H9 (cell line): ENCODE measurements at regions not wholly inside any gene's neighbourhood (a gene's known extent, or its start where the extent isn't known, plus 50 kb on each side); places are given as distances from the start of the nearest gene placed in this dataset.

Source experiments
- DNase-seq: peaks from one replicate; pipeline ENCODE4 v3.0.0-alpha.2; 2017
- H2AFZ ChIP-seq: one replicate; pipeline ENCODE4 v1.6.1; 2013; ENCODE audit warnings: mild to moderate bottlenecking, low read length, control low read depth, moderate library complexity
- H2AK5ac ChIP-seq: 2 replicates; pipeline ENCODE4 v1.6.1; 2013; ENCODE audit warnings: low read length, control low read depth, mixed read lengths; ENCODE audit not compliant: insufficient read length
- H2BK120ac ChIP-seq: one replicate; pipeline ENCODE4 v1.6.1; 2013; ENCODE audit warnings: low read depth, mild to moderate bottlenecking, low read length, control low read depth, inconsistent platforms; ENCODE audit not compliant: poor library complexity, severe bottlenecking
- H2BK12ac ChIP-seq: 2 replicates; pipeline ENCODE4 v1.6.1; 2013; ENCODE audit warnings: low read length, control low read depth, mixed read lengths, low read depth; ENCODE audit not compliant: insufficient read length
- H2BK15ac ChIP-seq: 2 replicates; pipeline ENCODE4 v1.6.1; 2013; ENCODE audit warnings: low read depth, low read length, control low read depth
- H2BK20ac ChIP-seq: one replicate; pipeline ENCODE4 v1.6.1; 2013; ENCODE audit warnings: low read depth, mild to moderate bottlenecking, low read length, control low read depth, inconsistent platforms; ENCODE audit not compliant: poor library complexity, severe bottlenecking
- H2BK5ac ChIP-seq: 2 replicates; pipeline ENCODE4 v1.6.1; 2013; ENCODE audit warnings: low read length, control low read depth, mixed read lengths; ENCODE audit not compliant: insufficient read length
- H3K14ac ChIP-seq: 2 replicates; pipeline ENCODE4 v1.6.1; 2013; ENCODE audit warnings: low read length, control low read depth; ENCODE audit not compliant: insufficient read depth
- H3K18ac ChIP-seq: 2 replicates; pipeline ENCODE4 v1.6.1; 2013; ENCODE audit warnings: low read depth, mild to moderate bottlenecking, mixed read lengths, low read length, control low read depth; ENCODE audit not compliant: insufficient read length
- H3K23ac ChIP-seq: 2 replicates; pipeline ENCODE4 v1.6.1; 2013; ENCODE audit warnings: low read length, control low read depth, mixed read lengths, low read depth; ENCODE audit not compliant: insufficient read length
- H3K23me2 ChIP-seq: 2 replicates; pipeline ENCODE4 v1.6.1; 2013; ENCODE audit warnings: low read depth, mild to moderate bottlenecking, mixed read lengths, low read length, control low read depth; ENCODE audit not compliant: insufficient read length, poor library complexity, severe bottlenecking
- H3K27ac ChIP-seq: 2 replicates; pipeline ENCODE4 v1.5.1; 2013; ENCODE audit warnings: low read length, control low read depth, mixed read lengths, low read depth; ENCODE audit not compliant: insufficient read length
- H3K27me3 ChIP-seq: 2 replicates; pipeline ENCODE4 v1.6.1; 2013; ENCODE audit warnings: low read length, control low read depth, inconsistent platforms; ENCODE audit not compliant: insufficient read depth
- H3K4ac ChIP-seq: 2 replicates; pipeline ENCODE4 v1.6.1; 2013; ENCODE audit warnings: low read depth, mild to moderate bottlenecking, control low read depth, inconsistent platforms, low read length, moderate library complexity
- H3K4me1 ChIP-seq: 2 replicates; pipeline ENCODE4 v1.6.1; 2013; ENCODE audit warnings: low read length, control low read depth, inconsistent platforms; ENCODE audit not compliant: insufficient read depth
- H3K4me2 ChIP-seq: 2 replicates; pipeline ENCODE4 v1.6.1; 2013; ENCODE audit warnings: low read length, control low read depth, mixed read lengths; ENCODE audit not compliant: insufficient read length, insufficient read depth
- H3K56ac ChIP-seq: 2 replicates; pipeline ENCODE4 v1.6.1; 2013; ENCODE audit warnings: low read depth, mild to moderate bottlenecking, mixed read lengths, low read length, control low read depth; ENCODE audit not compliant: insufficient read length
- H3K79me1 ChIP-seq: 2 replicates; pipeline ENCODE4 v1.6.1; 2013; ENCODE audit warnings: low read depth, mild to moderate bottlenecking, moderate library complexity, low read length, control low read depth, inconsistent platforms; ENCODE audit not compliant: insufficient read depth, poor library complexity, severe bottlenecking
- H3K79me2 ChIP-seq: 2 replicates; pipeline ENCODE4 v1.6.1; 2013; ENCODE audit warnings: low read length, control low read depth, inconsistent platforms; ENCODE audit not compliant: insufficient read depth
- H3K9ac ChIP-seq: 2 replicates; pipeline ENCODE4 v1.6.1; 2013; ENCODE audit warnings: low read length, control low read depth, mixed read lengths; ENCODE audit not compliant: insufficient read length; ENCODE audit errors: extremely low read depth
- H3K9me3 ChIP-seq: one replicate; pipeline ENCODE4 v1.6.1; 2013; ENCODE audit warnings: low read depth, low read length, inconsistent platforms; ENCODE audit not compliant: control insufficient read depth
- H3T11ph ChIP-seq: one replicate; pipeline ENCODE4 v1.6.1; 2013; ENCODE audit warnings: mild to moderate bottlenecking, low read length, control low read depth, inconsistent platforms
- H4K20me1 ChIP-seq: one replicate; pipeline ENCODE4 v1.6.1; 2013; ENCODE audit not compliant: control insufficient read depth, insufficient read length, insufficient read depth
- H4K5ac ChIP-seq: 2 replicates; pipeline ENCODE4 v1.6.1; 2013; ENCODE audit warnings: low read depth, mild to moderate bottlenecking, mixed read lengths, low read length, control low read depth; ENCODE audit not compliant: insufficient read length
- H4K8ac ChIP-seq: replicated peaks from 2 replicates; pipeline ENCODE4 v1.6.1; 2013; ENCODE audit warnings: low read length, control low read depth, mixed read lengths, low read depth; ENCODE audit not compliant: insufficient read length
- H4K91ac ChIP-seq: 2 replicates; pipeline ENCODE4 v1.6.1; 2013; ENCODE audit warnings: low read depth, mild to moderate bottlenecking, moderate library complexity, mixed read lengths, low read length, control low read depth; ENCODE audit not compliant: insufficient read length
- H3K27ac Mint-ChIP-seq, 3 experiments: 2 replicates in 2 of 3; 3 replicates in 1 of 3; pipeline ENCODE4 v1.8.0; 2020 to 2021; ENCODE audit warnings: mixed read lengths in 3 of 3, mild to moderate bottlenecking in 1 of 3, moderate library complexity in 1 of 3
- H3K27me3 Mint-ChIP-seq: 2 replicates; pipeline ENCODE4 v1.8.0; 2021; ENCODE audit warnings: low read depth, mild to moderate bottlenecking, moderate library complexity, mixed read lengths
- H3K36me3 Mint-ChIP-seq, 3 experiments: 2 replicates in 2 of 3; 3 replicates in 1 of 3; pipeline ENCODE4 v1.8.0; 2020 to 2021; ENCODE audit warnings: low read depth in 3 of 3, mixed read lengths in 3 of 3; ENCODE audit not compliant: insufficient read depth in 1 of 3
- H3K4me1 Mint-ChIP-seq, 2 experiments: 2 replicates each; pipeline ENCODE4 v1.8.0; 2020; ENCODE audit warnings: mixed read lengths in 2 of 2
- H3K4me3 Mint-ChIP-seq, 2 experiments: 2 replicates in 1 of 2; 3 replicates in 1 of 2; pipeline ENCODE4 v1.8.0; 2020 to 2021; ENCODE audit warnings: mild to moderate bottlenecking in 2 of 2, mixed read lengths in 2 of 2, moderate library complexity in 1 of 2
- H3K9me3 Mint-ChIP-seq, 2 experiments: 2 replicates in 1 of 2; 3 replicates in 1 of 2; pipeline ENCODE4 v1.8.0; 2020; ENCODE audit warnings: mild to moderate bottlenecking in 2 of 2, mixed read lengths in 2 of 2, moderate library complexity in 1 of 2
- WGBS: extraction: QIAGEN DNeasy Blood & Tissue Kit; methylation state at CpG from one replicate; pipeline ENCODE4 v1.1.7; 2013; ENCODE audit warnings: missing lambda C conversion rate, low lambda C conversion rate, mixed read lengths; ENCODE audit not compliant: insufficient read length; ENCODE audit errors: extremely low coverage; 5-methylcytosine and 5-hydroxymethylcytosine counted together
- TF ChIP-seq, protein P1 (sequence below): fragments of 200-600 bp; sonication (generic); conservative IDR thresholded peaks from 3 replicates; pipeline ENCODE4 v1.8.0; 2021; ENCODE audit warnings: antibody characterized with exemption, mild to moderate bottlenecking

DNA sequence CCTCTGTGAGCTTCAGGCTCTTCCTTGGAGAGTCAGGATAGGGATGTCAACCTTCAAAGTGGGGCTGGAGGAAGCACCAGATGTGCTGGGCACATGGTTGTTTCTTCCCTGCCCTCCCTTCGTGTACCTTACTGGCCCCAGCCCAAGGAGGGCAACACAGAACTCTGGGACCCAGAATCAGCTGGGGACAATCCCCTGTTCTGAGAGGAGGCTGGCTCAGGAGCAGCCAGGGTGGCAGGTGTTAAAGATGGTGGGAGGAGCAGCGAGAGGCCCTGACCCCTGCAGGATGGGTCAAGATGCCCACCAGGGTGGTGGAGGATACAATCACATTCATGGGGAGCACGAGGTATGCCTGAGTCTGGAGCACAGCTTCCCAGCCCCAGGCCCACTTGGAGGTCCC is 300.4 kb downstream of the ABCC12 start:
- WGBS, result no CpG with 5 or more reads among the region's 3 CpGs
- H3K9me3 Mint-ChIP-seq, result peaks cover 0 to 6% of the 10 kb centered on the region in 2 experiments; a peak in 4 of 5 replicates

More for the DNA sequence above, 300.4 kb downstream of the ABCC12 start:
- no peak overlapping the region for H2AFZ ChIP-seq
- no peaks in the 10 kb centered on the region for H3K23me2 ChIP-seq
- H2AK5ac ChIP-seq, result no peak overlapping the region
- H3K79me1 ChIP-seq, result no peaks in the 10 kb centered on the region
- H3K4me2 ChIP-seq, result no peak overlapping the region
- no peak overlapping the region for H4K5ac ChIP-seq
- H2BK12ac ChIP-seq, result no peak overlapping the region
- H2BK15ac ChIP-seq, result no peak overlapping the region
- no peak overlapping the region for H3K14ac ChIP-seq
- no peaks in the 10 kb centered on the region for H3K27me3 ChIP-seq
- H4K8ac ChIP-seq, result no peak overlapping the region
- no peak overlapping the region for H3K27ac ChIP-seq
- no peak overlapping the region for H4K91ac ChIP-seq
- H2BK5ac ChIP-seq, result no peak overlapping the region
- H3K23ac ChIP-seq, result no peak overlapping the region
- H3K9ac ChIP-seq, result no peak overlapping the region
- no peak overlapping the region for H2BK20ac ChIP-seq
- no peak overlapping the region for H3K4me3 Mint-ChIP-seq
- H3K79me2 ChIP-seq, result no peaks in the 10 kb centered on the region
- H3K18ac ChIP-seq, result no peak overlapping the region
- no peak overlapping the region for H3K56ac ChIP-seq
- no peak overlapping the region; a peak in 1 of 7 replicates for H3K27ac Mint-ChIP-seq
- no peak overlapping the region for H3T11ph ChIP-seq
- no peaks in the 10 kb centered on the region for H3K9me3 ChIP-seq
- H4K20me1 ChIP-seq, result no peaks in the 10 kb centered on the region
- TF ChIP-seq, protein P1, sequence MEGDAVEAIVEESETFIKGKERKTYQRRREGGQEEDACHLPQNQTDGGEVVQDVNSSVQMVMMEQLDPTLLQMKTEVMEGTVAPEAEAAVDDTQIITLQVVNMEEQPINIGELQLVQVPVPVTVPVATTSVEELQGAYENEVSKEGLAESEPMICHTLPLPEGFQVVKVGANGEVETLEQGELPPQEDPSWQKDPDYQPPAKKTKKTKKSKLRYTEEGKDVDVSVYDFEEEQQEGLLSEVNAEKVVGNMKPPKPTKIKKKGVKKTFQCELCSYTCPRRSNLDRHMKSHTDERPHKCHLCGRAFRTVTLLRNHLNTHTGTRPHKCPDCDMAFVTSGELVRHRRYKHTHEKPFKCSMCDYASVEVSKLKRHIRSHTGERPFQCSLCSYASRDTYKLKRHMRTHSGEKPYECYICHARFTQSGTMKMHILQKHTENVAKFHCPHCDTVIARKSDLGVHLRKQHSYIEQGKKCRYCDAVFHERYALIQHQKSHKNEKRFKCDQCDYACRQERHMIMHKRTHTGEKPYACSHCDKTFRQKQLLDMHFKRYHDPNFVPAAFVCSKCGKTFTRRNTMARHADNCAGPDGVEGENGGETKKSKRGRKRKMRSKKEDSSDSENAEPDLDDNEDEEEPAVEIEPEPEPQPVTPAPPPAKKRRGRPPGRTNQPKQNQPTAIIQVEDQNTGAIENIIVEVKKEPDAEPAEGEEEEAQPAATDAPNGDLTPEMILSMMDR, result no peak
- no peak overlapping the region for H3K4ac ChIP-seq
- peaks cover 12% of the 10 kb centered on the region for H3K27me3 Mint-ChIP-seq
- H3K4me1 ChIP-seq, result no peaks in the 10 kb centered on the region
- H2BK120ac ChIP-seq, result no peak overlapping the region
- DNase-seq, result no peak
- peaks cover 0 to 4% (median 0%) of the 10 kb centered on the region in 3 experiments; a peak in 3 of 7 replicates for H3K36me3 Mint-ChIP-seq
- peaks cover 24 to 26% of the 10 kb centered on the region in 2 experiments for H3K4me1 Mint-ChIP-seq
